GM06990 (cell line): ENCODE measurements at regions not wholly inside any gene's neighbourhood (a gene's known extent, or its start where the extent isn't known, plus 50 kb on each side); places are given as distances from the start of the nearest gene placed in this dataset.

Source experiments
- DNase-seq: peaks from one replicate; pipeline ENCODE4 v3.0.0-alpha.2; 2011; ENCODE audit not compliant: insufficient read length; ENCODE audit errors: extremely low read depth
- H3K27me3 ChIP-seq: replicated peaks from 2 replicates; pipeline ENCODE4 v1.6.0; 2011; ENCODE audit warnings: low read length; ENCODE audit not compliant: control insufficient read depth, insufficient read depth
- H3K36me3 ChIP-seq: 2 replicates; pipeline ENCODE4 v1.5.1; 2011; ENCODE audit warnings: low read length; ENCODE audit not compliant: control insufficient read depth, insufficient read depth
- H3K4me3 ChIP-seq: replicated peaks from 2 replicates; pipeline ENCODE4 v1.5.1; 2011; ENCODE audit warnings: low read depth, mild to moderate bottlenecking, control low read depth, low read length
- TF ChIP-seq, protein P1 (sequence below): IDR thresholded peaks from 2 replicates; pipeline ENCODE4 v1.5.1; 2011; ENCODE audit warnings: low read length, control low read depth, mild to moderate bottlenecking, inconsistent platforms; ENCODE audit not compliant: insufficient read depth, poor library complexity, severe bottlenecking

- Histone ChIP-seq H3K4me3 (no peak overlapping the region), H3K27me3 (no peaks in the 10 kb centered on the region), H3K36me3 (no peaks in the 10 kb centered on the region)
- no peak for DNase-seq
- TF ChIP-seq, protein P1, sequence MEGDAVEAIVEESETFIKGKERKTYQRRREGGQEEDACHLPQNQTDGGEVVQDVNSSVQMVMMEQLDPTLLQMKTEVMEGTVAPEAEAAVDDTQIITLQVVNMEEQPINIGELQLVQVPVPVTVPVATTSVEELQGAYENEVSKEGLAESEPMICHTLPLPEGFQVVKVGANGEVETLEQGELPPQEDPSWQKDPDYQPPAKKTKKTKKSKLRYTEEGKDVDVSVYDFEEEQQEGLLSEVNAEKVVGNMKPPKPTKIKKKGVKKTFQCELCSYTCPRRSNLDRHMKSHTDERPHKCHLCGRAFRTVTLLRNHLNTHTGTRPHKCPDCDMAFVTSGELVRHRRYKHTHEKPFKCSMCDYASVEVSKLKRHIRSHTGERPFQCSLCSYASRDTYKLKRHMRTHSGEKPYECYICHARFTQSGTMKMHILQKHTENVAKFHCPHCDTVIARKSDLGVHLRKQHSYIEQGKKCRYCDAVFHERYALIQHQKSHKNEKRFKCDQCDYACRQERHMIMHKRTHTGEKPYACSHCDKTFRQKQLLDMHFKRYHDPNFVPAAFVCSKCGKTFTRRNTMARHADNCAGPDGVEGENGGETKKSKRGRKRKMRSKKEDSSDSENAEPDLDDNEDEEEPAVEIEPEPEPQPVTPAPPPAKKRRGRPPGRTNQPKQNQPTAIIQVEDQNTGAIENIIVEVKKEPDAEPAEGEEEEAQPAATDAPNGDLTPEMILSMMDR: no peak
Observed at GRCh38 chr12:113689047-113689610, 217.5 kb upstream of the LHX5 start.

DNA sequence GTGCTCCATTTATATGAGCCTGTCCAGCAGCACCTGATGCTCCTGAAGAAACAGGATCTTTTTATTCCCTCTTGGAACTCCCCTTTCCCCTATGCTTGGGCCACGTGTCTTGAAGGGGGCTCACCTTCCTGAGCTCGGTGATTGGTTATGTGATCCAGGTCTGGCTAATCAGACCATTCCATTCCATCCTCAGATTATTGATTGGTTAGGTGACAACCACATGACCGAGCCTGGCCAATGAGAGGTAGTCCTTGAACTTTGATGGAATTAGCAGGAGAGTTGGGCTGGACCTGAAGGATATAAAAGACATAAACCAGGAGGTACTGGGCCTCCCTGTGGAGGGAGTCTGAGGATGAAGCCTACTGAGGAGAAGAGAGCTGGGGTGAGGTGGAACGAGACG is 216.6 kb upstream of the LHX5 start:
- Histone ChIP-seq H3K4me3 (no peak overlapping the region), H3K36me3 (no peaks in the 10 kb centered on the region), H3K27me3 (no peaks in the 10 kb centered on the region)
- TF ChIP-seq, protein P1: no peak
- DNase-seq: no peak

DNA sequence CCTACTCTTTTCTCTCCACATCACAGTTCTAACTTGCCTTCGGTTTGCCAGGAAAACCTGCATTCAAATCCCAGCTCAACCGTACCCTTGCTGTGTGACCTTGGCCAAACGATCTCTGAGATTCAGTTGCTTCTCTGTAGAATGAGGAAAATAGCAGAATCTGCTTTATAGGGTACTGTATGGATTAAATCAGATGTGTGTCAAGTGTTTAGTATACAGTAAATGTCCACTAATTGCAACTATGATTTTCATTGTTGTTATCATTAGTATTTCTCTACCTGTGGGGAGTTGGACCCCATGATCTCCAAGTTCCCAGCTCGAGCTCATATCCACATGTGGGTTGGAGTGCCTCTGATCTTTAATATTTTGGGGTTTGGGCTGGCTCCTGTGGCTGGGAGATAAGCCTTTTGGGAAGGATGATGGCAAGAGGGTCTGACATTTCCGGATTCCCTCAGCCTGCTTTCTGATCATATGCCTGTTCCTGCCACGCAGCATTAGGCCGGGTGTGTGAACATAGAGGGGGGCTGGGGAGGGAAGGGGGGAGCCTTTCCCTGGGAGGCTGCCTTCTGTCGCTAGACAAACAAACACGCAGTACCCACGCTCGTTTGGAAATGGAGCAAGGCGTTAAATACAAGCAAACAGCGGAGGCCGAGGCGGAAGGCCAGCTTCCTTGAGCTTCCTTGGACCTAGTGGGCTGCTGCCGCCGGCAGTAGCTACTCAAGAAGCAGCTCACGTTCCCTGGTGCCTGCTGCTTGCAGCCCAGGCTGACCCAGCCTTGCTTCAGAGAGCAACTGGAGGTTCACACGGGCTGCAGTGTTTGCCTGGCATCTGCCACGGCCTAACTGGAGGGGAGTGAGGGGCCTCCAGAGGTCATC is 213.5 kb upstream of the LHX5 start:
- Histone ChIP-seq H3K27me3 (no peaks in the 10 kb centered on the region; the same call in 1 of the 2 replicates), H3K4me3 (no peak overlapping the region), H3K36me3 (no peaks in the 10 kb centered on the region)
- TF ChIP-seq, protein P1: no peak
- no peak for DNase-seq

- DNase-seq: no peak
- no peaks in the 10 kb centered on the region; the same call in 1 of the 2 replicates for H3K27me3 ChIP-seq
- no peaks in the 10 kb centered on the region for H3K36me3 ChIP-seq
- H3K4me3 ChIP-seq: no peak overlapping the region
- TF ChIP-seq, protein P1: no peak
Observed at GRCh38 chr12:113684053-113684907, 212.6 kb upstream of the LHX5 start.

GRCh38 chr12:113683574-113683973 is 211.9 kb upstream of the LHX5 start:
- no peak for DNase-seq
- no peaks in the 10 kb centered on the region for H3K36me3 ChIP-seq
- no peak overlapping the region for H3K4me3 ChIP-seq
- TF ChIP-seq, protein P1: no peak
- H3K27me3 ChIP-seq: no peaks in the 10 kb centered on the region; the same call in 1 of the 2 replicates
